K562 (cell line): ENCODE measurements at regions not wholly inside any gene's neighbourhood (a gene's known extent, or its start where the extent isn't known, plus 50 kb on each side); places are given as distances from the start of the nearest gene placed in this dataset.
"Not testable (repeated sequence)": the region's sequence is repeated elsewhere in the genome, so short reads cannot be mapped to it uniquely, and the experiment has no call there.

Source experiments
- ATAC-seq: fragments of 200-7000 bp; cut with Tn5 transposase; 3 replicates; pipeline ENCODE4 v1.9.1; 2020; ENCODE audit warnings: moderate library complexity
- BruUV-seq: library from RNA; stranded (reverse); fragments of 400-500 nt; replicated peaks from 2 replicates; lab custom pipeline; 2021; lab: Mats Ljungman, UMichigan
- CTCF ChIA-PET: fragments of 300-600 bp; formaldehyde crosslinking; extraction: SDS; loops from one replicate; lab custom pipeline; 2021; ENCODE audit warnings: low intra/inter-chr PET ratio; lab: Yijun Ruan, JAX
- POLR2A ChIA-PET: fragments of 300-600, 350-650 bp; sonication (Branson Sonifier 250); formaldehyde crosslinking; extraction: SDS; loops from one replicate; lab custom pipeline; 2021; ENCODE audit warnings: antibody characterized with exemption, inconsistent platforms; lab: Yijun Ruan, JAX
- DNase-seq, 4 experiments: peaks; one replicate each; pipeline versions ENCODE4 v3.0.0 to v3.0.0-alpha.2; 2011 to 2018; ENCODE audit warnings: low spot score in 3 of 4, mixed read lengths in 3 of 4; ENCODE audit errors: extremely low read depth in 1 of 4
- FAIRE-seq: peaks from 2 replicates; lab custom pipeline; 2011; peaks lifted over from hg19 to GRCh38; lab: Jason Lieb, UNC
- H2AFZ ChIP-seq: 2 replicates; pipeline ENCODE4 v1.6.0; 2011; ENCODE audit warnings: low read depth, low read length, control low read depth, inconsistent platforms
- H3K27ac ChIP-seq: fragments of 200-600 bp; 3 replicates; pipeline ENCODE4 v1.8.0; 2011; ENCODE audit warnings: low read depth, mild to moderate bottlenecking, control low read depth, inconsistent platforms, low read length, moderate library complexity, mixed read lengths; ENCODE audit errors: extremely low read depth
- H3K27me3 ChIP-seq, 2 experiments: fragments of 300-600 bp in 1 of 2; 2 replicates in 1 of 2; 3 replicates in 1 of 2; pipeline versions ENCODE4 v1.6.0 to v1.8.0; 2011; ENCODE audit warnings: inconsistent platforms in 2 of 2, low read length in 2 of 2, mild to moderate bottlenecking in 1 of 2, mixed read lengths in 1 of 2, moderate library complexity in 1 of 2; ENCODE audit not compliant: control insufficient read depth in 2 of 2, insufficient read depth in 2 of 2
- H3K36me3 ChIP-seq: fragments of 300-600 bp; 3 replicates; pipeline ENCODE4 v1.8.0; 2011; ENCODE audit warnings: mild to moderate bottlenecking, low read length, inconsistent platforms; ENCODE audit not compliant: control insufficient read depth, insufficient read depth
- H3K4me1 ChIP-seq, 2 experiments: fragments of 200-600 bp in 1 of 2; replicated peaks in 1 of 2; 2 replicates in 1 of 2; 3 replicates in 1 of 2; pipeline versions ENCODE4 v1.5.1 to v1.8.0; 2011; ENCODE audit warnings: inconsistent platforms in 2 of 2, low read length in 2 of 2, mild to moderate bottlenecking in 1 of 2, mixed read lengths in 1 of 2, moderate library complexity in 1 of 2; ENCODE audit not compliant: control insufficient read depth in 2 of 2, insufficient read depth in 2 of 2
- H3K4me2 ChIP-seq: 2 replicates; pipeline ENCODE4 v1.6.1; 2011; ENCODE audit warnings: low read length, control low read depth, inconsistent platforms, mixed read lengths; ENCODE audit not compliant: insufficient read depth
- H3K4me3 ChIP-seq: fragments of 200-600 bp; sonication (generic), shearing (Covaris generic); 2 replicates; pipeline ENCODE4 v1.5.1; 2016; ENCODE audit warnings: control low read depth, inconsistent platforms
- H3K79me2 ChIP-seq: fragments of 200-600 bp; 3 replicates; pipeline ENCODE4 v1.8.0; 2011; ENCODE audit warnings: low read length, inconsistent platforms; ENCODE audit not compliant: control insufficient read depth, insufficient read depth
- H3K9ac ChIP-seq, 2 experiments: 2 replicates each; pipeline versions ENCODE4 v1.6.0 to v1.6.1; 2011; ENCODE audit warnings: low read depth in 2 of 2, low read length in 2 of 2, control low read depth in 1 of 2, inconsistent platforms in 1 of 2, mild to moderate bottlenecking in 1 of 2, mixed read lengths in 1 of 2; ENCODE audit not compliant: insufficient read depth in 1 of 2
- H3K9me1 ChIP-seq: one replicate; pipeline ENCODE4 v1.6.0; 2011; ENCODE audit warnings: inconsistent platforms, mild to moderate bottlenecking, low read length, moderate library complexity; ENCODE audit not compliant: control insufficient read depth, insufficient read depth
- H3K9me3 ChIP-seq: replicated peaks from 2 replicates; pipeline ENCODE4 v1.5.1; 2011; ENCODE audit warnings: low read depth, low read length, inconsistent platforms; ENCODE audit not compliant: control insufficient read depth, insufficient read depth
- H4K20me1 ChIP-seq: replicated peaks from 2 replicates; pipeline ENCODE4 v1.6.1; 2011; ENCODE audit warnings: low read length, inconsistent platforms, mixed read lengths; ENCODE audit not compliant: control insufficient read depth, insufficient read depth
- CEBPZ ChIP-seq: fragments of 150-350 bp; IDR thresholded peaks from 2 replicates; pipeline ENCODE4 v1.6.1; 2014; ENCODE audit warnings: low read depth, mild to moderate bottlenecking, low read length, borderline replicate concordance
- RBM14 ChIP-seq: fragments of 200-400 bp; formaldehyde crosslinking; IDR thresholded peaks from 2 replicates; pipeline ENCODE4 v1.6.1; 2018; ENCODE audit warnings: low read depth, mild to moderate bottlenecking, low read length, moderate library complexity, borderline replicate concordance; ENCODE audit not compliant: insufficient read depth
- RCOR1 ChIP-seq, 2 experiments: IDR thresholded peaks; 2 replicates each; pipeline ENCODE4 v1.6.1; 2012; ENCODE audit warnings: low read depth in 2 of 2, low read length in 2 of 2, borderline replicate concordance in 1 of 2, improper control_type of control experiment in 1 of 2
- TAL1 ChIP-seq: fragments of 450-650 bp; IDR thresholded peaks from 2 replicates; pipeline ENCODE4 v1.6.1; 2016; ENCODE audit warnings: mild to moderate bottlenecking
- ZBED1 ChIP-seq: IDR thresholded peaks from 2 replicates; pipeline ENCODE4 v1.6.1; 2014
- WGBS: fragments of 100-300 bp; shearing (Covaris generic); methylation state at CpG from one replicate; pipeline ENCODE4 v1.1.6; 2016; ENCODE audit warnings: low coverage, mixed read lengths; ENCODE audit not compliant: insufficient coverage; ENCODE audit errors: missing lambda C conversion rate; 5-methylcytosine and 5-hydroxymethylcytosine counted together
- in situ Hi-C: fragments of 300-500 bp; cut with MboI; formaldehyde crosslinking; loops from 4 replicates; pipeline ENCODE4 v1.15.0; 2018; ENCODE audit warnings: inconsistent platforms, mixed read lengths
- intact Hi-C: fragments of 100-400 bp; cut with micrococcal nuclease; formaldehyde crosslinking; loops from 2 replicates; pipeline ENCODE4 v1.14.2; 2022

- TF ChIP-seq CEBPZ (no peak), TAL1 (no peak), RCOR1 (IDR thresholded peaks at IDR 0.05; ENCODE audit: borderline replicate concordance in 1 of 2, low read depth in 2 of 2, low read length in 2 of 2) (no peak), RBM14 (no peak), ZBED1 (no peak)
Observed at GRCh38 chr14:84496677-84497076, 1033.3 kb upstream of the FLRT2 start (continued).

GRCh38 chr14:84512823-84513222 lies 1017.1 kb upstream of the FLRT2 start:
- H3K27ac ChIP-seq, POLR2A ChIA-PET, H3K9me3 ChIP-seq, H3K9ac ChIP-seq, ATAC-seq, BruUV-seq, H3K36me3 ChIP-seq, DNase-seq, H3K79me2 ChIP-seq, H3K4me2 ChIP-seq, CTCF ChIA-PET, H3K27me3 ChIP-seq, FAIRE-seq, H2AFZ ChIP-seq, H3K4me3 ChIP-seq, in situ Hi-C loops, H3K9me1 ChIP-seq, H3K4me1 ChIP-seq, H4K20me1 ChIP-seq: not testable (repeated sequence)
- WGBS: 0% methylated on average over 6 of the region's 18 CpGs
- intact Hi-C loops: loop anchor here (5.0 kb wide), 1 partner anchor 1084 kb away; no protein-coding TSS in a partner anchor
